Midbrain (tissue), 1 donor: ENCODE measurements at regions not wholly inside any gene's neighbourhood (a gene's known extent, or its start where the extent isn't known, plus 50 kb on each side); places are given as distances from the start of the nearest gene placed in this dataset.

Source experiments
- DNase-seq: peaks from one replicate; lab custom pipeline; 2025; lab: John Stamatoyannopoulos, UW

- DNase-seq: no peak
Observed at GRCh38 chr6:137269803-137270202, 50.6 kb upstream of the IFNGR1 start.

- no peak for DNase-seq
Observed at GRCh38 chr6:137269347-137269746, 50.2 kb upstream of the IFNGR1 start.
